GM12891 (cell line): ENCODE measurements at regions not wholly inside any gene's neighbourhood (a gene's known extent, or its start where the extent isn't known, plus 50 kb on each side); places are given as distances from the start of the nearest gene placed in this dataset.

Source experiments
- POLR2AphosphoS5 ChIP-seq: IDR thresholded peaks from 2 replicates; pipeline ENCODE4 v1.6.1; 2011; ENCODE audit warnings: low read depth, low read length, control low read depth
- TAF1 ChIP-seq: IDR thresholded peaks from 2 replicates; pipeline ENCODE4 v1.6.1; 2011; ENCODE audit warnings: low read depth, low read length, control low read depth

- TF ChIP-seq TAF1 (no peak), POLR2AphosphoS5 (no peak)
Measured at GRCh38 chr2:223251656-223252229, 199.8 kb downstream of the KCNE4 start.
